Smooth muscle cell (in vitro differentiated cells): ENCODE measurements at regions not wholly inside any gene's neighbourhood (a gene's known extent, or its start where the extent isn't known, plus 50 kb on each side); places are given as distances from the start of the nearest gene placed in this dataset.
"Not testable (repeated sequence)": the region's sequence is repeated elsewhere in the genome, so short reads cannot be mapped to it uniquely, and the experiment has no call there.

ENCODE experiments used
- DNase-seq: peaks from one replicate; lab custom pipeline; 2025; ENCODE audit not compliant: unreplicated experiment; lab: John Stamatoyannopoulos, UW
- H2AFZ ChIP-seq: fragments of 200-600 bp; sonication (generic); 2 replicates; pipeline ENCODE4 v1.6.0; 2016; ENCODE audit warnings: antibody characterized with exemption, low read depth, mild to moderate bottlenecking
- H3F3A ChIP-seq: fragments of 200-600 bp; sonication (generic); 2 replicates; pipeline ENCODE4 v1.6.0; 2017; ENCODE audit warnings: antibody characterized with exemption, low read depth
- H3K27ac ChIP-seq: fragments of 200-600 bp; sonication (generic); 2 replicates; pipeline ENCODE4 v1.5.1; 2016; ENCODE audit warnings: low read depth, mild to moderate bottlenecking
- H3K27me3 ChIP-seq: fragments of 200-600 bp; sonication (generic); 2 replicates; pipeline ENCODE4 v1.6.1; 2016; ENCODE audit warnings: low read depth, mild to moderate bottlenecking
- H3K36me3 ChIP-seq: fragments of 200-600 bp; sonication (generic); 2 replicates; pipeline ENCODE4 v1.5.1; 2016; ENCODE audit warnings: low read depth
- H3K4me1 ChIP-seq: fragments of 200-600 bp; sonication (generic); 2 replicates; pipeline ENCODE4 v1.5.1; 2016; ENCODE audit warnings: low read depth
- H3K4me2 ChIP-seq: fragments of 200-600 bp; sonication (generic); 2 replicates; pipeline ENCODE4 v1.6.0; 2016; ENCODE audit warnings: mild to moderate bottlenecking
- H3K4me3 ChIP-seq: fragments of 200-600 bp; sonication (generic); 2 replicates; pipeline ENCODE4 v1.5.1; 2016; ENCODE audit warnings: mild to moderate bottlenecking
- H3K79me2 ChIP-seq: fragments of 200-600 bp; sonication (generic); 2 replicates; pipeline ENCODE4 v1.6.0; 2016; ENCODE audit warnings: low read depth, mild to moderate bottlenecking
- H3K9ac ChIP-seq: fragments of 200-600 bp; sonication (generic); 2 replicates; pipeline ENCODE4 v1.6.0; 2016; ENCODE audit warnings: low read depth
- H3K9me3 ChIP-seq: fragments of 200-600 bp; sonication (generic); replicated peaks from 2 replicates; pipeline ENCODE4 v1.5.1; 2016; ENCODE audit warnings: low read depth
- H4K20me1 ChIP-seq: fragments of 200-600 bp; sonication (generic); 2 replicates; pipeline ENCODE4 v1.6.0; 2016; ENCODE audit warnings: low read depth
- WGBS: methylation state at CpG from one replicate; pipeline ENCODE4 v1.1.7; 2016; ENCODE audit warnings: low lambda C conversion rate; 5-methylcytosine and 5-hydroxymethylcytosine counted together

DNA sequence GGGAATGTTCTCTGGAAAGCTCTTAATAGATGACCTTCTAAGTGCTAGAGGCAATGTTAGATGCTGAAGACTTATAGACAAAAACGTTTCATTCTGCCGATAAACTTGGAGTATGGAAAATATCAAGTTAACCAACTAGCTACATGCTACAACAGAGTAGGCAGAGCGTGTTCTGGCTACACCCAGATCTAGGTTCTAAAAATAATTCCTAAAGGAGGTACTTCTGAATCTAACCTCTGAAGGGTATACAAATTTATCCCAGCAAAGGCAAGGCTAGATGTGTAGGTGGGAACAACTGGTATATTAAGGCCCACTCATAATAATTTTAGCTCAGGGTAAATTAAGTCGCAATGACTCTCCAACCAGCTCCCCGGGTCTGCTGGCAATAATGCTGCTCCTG is 173.1 kb upstream of the NBPF9 start:
- not testable (repeated sequence) for H3K4me3 ChIP-seq, H2AFZ ChIP-seq, H3K36me3 ChIP-seq, H3K27me3 ChIP-seq, H3K9ac ChIP-seq, H3K27ac ChIP-seq, H3K79me2 ChIP-seq, H3K9me3 ChIP-seq, H3K4me1 ChIP-seq, H4K20me1 ChIP-seq, H3K4me2 ChIP-seq, DNase-seq, H3F3A ChIP-seq
- WGBS = no CpG with 5 or more reads among the region's 5 CpGs

DNA sequence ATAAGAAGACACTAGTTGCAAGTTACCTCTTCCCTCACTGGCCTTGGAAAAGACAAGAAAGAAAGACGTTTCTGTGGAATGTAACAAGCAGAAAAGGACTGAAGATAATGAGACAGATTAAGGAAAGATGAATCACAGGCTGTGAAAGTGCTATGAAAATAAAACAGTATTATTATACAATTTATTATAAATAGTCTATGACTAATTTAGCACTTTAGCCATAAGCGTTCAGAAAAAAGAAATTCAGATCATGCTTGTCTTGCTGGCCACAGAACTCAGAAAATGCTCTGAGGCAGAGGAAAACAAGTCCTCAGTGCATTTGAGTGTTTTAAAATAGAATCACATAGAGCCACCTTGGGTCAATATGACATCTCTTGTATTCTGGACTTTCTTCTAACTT is 174.8 kb upstream of the NBPF9 start:
- not testable (repeated sequence) for H4K20me1 ChIP-seq, DNase-seq, H3K36me3 ChIP-seq, H3K4me3 ChIP-seq, H3F3A ChIP-seq, H3K27ac ChIP-seq, H3K79me2 ChIP-seq, H3K4me1 ChIP-seq, H3K27me3 ChIP-seq, H3K4me2 ChIP-seq, H3K9ac ChIP-seq, H2AFZ ChIP-seq, H3K9me3 ChIP-seq
- WGBS = no CpG with 5 or more reads among the region's 2 CpGs

DNA sequence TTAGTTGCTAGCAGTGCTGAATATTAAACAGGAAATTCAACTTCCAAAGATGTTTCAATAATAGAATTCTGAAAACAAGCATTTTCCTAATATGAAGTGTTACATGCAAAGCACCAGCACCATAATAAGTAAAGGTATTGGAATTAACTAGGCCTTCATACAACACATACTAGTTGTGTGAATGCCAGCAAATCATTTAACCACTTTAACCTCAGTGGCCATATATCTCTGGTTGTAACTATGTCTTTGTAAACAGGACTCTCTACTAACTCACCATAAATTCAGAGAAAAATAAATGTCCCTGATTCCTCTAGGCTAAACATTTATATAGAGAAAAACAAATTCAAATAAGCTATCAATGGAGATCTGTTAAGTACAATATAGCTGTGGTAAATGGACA is 175.7 kb upstream of the NBPF9 start:
- H3K4me1 ChIP-seq, H3K27me3 ChIP-seq, H2AFZ ChIP-seq, H3K4me2 ChIP-seq, H3K79me2 ChIP-seq, H3K36me3 ChIP-seq, H3K9ac ChIP-seq, H3F3A ChIP-seq, H3K9me3 ChIP-seq, H4K20me1 ChIP-seq, DNase-seq, H3K27ac ChIP-seq, H3K4me3 ChIP-seq: not testable (repeated sequence)

DNA sequence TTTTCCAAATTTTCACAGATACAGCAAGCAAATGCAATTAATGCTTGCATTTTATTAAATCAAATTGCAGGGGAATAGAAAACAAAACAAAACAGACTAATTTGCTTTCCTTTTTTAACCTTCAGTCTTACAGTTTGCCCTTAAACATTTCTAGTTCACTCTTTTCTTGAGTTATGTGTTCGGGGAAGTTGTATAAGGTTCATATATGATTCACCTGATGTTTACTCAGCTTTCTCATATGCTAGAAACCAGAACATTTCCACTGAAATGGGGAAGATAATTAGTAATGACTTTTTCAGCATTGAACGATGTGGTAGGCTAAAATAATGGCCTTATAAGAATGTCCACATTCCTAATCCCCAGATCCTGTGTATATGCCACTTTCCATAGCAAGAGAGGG is 176.2 kb upstream of the NBPF9 start:
- WGBS = 79% methylated on average over 1 of the region's 2 CpGs
- not testable (repeated sequence) for DNase-seq, H3K4me1 ChIP-seq, H3K79me2 ChIP-seq, H3K4me2 ChIP-seq, H3K4me3 ChIP-seq, H3K36me3 ChIP-seq, H3F3A ChIP-seq, H3K27ac ChIP-seq, H3K27me3 ChIP-seq, H2AFZ ChIP-seq, H3K9ac ChIP-seq, H4K20me1 ChIP-seq, H3K9me3 ChIP-seq

DNA sequence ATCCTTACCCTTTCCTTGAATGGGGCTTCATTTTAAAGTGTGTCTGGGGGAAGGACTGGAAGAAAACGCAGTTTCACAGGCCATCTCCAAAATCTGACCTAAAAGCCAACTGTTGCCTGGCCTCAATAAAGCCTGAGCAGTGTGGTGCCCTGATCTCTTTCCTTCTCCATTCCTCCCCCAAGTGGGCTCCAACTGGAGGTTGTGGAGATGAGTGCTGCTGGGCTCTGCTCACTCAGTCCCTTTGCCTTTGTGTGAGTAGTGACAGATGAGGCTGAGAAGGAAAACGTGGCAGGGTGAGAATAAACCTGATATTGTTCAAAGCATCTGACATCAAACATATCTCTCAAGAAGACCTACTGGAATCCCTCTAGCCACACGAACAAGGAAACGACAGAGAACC is 181.4 kb upstream of the NBPF9 start:
- DNase-seq, H3K9me3 ChIP-seq: not testable (repeated sequence)

DNA sequence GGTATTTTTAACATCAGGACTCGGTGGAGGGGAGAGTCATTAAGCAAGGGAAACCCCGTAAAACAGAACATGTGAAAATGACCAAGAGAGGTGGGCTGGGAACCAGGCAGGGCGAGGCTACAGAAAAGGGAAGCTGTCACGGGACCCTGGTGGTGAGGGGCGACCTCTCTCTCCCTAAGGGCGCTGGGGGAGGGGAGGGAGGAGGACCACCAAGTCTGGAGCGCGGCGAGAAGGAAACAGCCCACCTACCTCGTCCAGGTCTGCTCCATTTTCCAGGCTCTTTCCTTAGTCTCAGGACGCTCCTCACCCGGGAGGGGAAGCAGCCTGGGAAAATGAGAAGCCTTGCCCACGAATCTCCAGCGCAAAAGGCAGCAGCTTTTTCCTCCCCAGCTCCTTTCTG is 181.9 kb upstream of the NBPF9 start:
- not testable (repeated sequence) for H2AFZ ChIP-seq, H3K79me2 ChIP-seq, H3K27me3 ChIP-seq, H3K9me3 ChIP-seq, H3K9ac ChIP-seq, H3K4me1 ChIP-seq, H3K36me3 ChIP-seq, H3K27ac ChIP-seq, H3K4me3 ChIP-seq, H4K20me1 ChIP-seq, H3K4me2 ChIP-seq, DNase-seq, H3F3A ChIP-seq
- WGBS = no CpG with 5 or more reads among the region's 14 CpGs

More for the DNA sequence above, 181.4 kb upstream of the NBPF9 start:
- H3K4me1 ChIP-seq, H3K9ac ChIP-seq, H3K4me3 ChIP-seq, H2AFZ ChIP-seq, H3K4me2 ChIP-seq, H3K27me3 ChIP-seq, H4K20me1 ChIP-seq, H3K27ac ChIP-seq, H3F3A ChIP-seq, H3K79me2 ChIP-seq, H3K36me3 ChIP-seq: not testable (repeated sequence)
- no CpG with 5 or more reads among the region's 4 CpGs for WGBS

DNA sequence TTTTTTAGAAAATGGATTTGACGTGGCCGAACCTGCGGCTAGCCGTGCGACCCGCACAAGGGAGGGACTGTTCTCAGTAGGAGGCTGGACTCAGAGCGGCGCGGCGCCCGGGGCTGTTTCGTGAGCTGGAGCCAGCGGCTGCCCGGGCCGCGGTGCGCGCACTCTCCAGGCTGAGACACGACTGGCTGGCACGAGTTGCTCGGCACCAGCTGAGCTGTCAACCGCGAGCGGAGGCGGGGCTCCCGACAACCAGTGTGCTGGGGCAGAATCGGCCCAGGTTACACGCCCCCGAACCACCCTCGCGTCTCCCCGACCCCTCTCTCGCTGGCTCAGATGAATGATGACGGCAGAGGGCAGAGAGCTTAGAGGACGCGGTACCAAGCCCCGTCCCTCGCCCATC is 182.3 kb upstream of the NBPF9 start:
- H4K20me1 ChIP-seq, H3K9me3 ChIP-seq, H2AFZ ChIP-seq, DNase-seq, H3K4me1 ChIP-seq, H3K27ac ChIP-seq, H3K9ac ChIP-seq, H3F3A ChIP-seq, H3K4me2 ChIP-seq, H3K79me2 ChIP-seq, H3K36me3 ChIP-seq, H3K27me3 ChIP-seq: not testable (repeated sequence)
- H3K4me3 ChIP-seq = peak overlapping the region; percentile 34
- WGBS = under 1% methylated on average over 15 of the region's 38 CpGs

DNA sequence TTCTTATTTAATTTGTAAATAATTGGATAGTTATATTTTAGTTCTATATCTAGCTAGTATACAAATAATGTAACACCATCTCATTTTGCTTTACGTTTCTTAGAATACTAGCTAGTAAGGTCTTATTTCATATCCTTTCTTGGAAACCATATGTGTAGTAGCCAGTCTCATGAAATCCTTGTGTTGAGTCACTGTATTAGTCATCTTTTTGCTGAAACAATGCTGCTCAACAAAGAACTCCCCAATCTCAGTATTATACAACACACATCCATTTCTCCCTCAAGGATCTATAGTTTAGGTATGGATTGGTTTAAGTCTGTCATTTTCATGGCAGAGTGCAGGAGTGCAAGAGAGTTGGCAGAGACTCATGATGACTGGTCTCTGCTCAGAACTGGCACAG is 185.2 kb upstream of the NBPF9 start:
- H3K79me2 ChIP-seq, H3F3A ChIP-seq, H3K9me3 ChIP-seq, H3K4me3 ChIP-seq, H3K4me2 ChIP-seq, H3K9ac ChIP-seq, H4K20me1 ChIP-seq, H3K27ac ChIP-seq, H3K27me3 ChIP-seq, H3K36me3 ChIP-seq, H2AFZ ChIP-seq, DNase-seq, H3K4me1 ChIP-seq: not testable (repeated sequence)
- 20% methylated on average over 1 of the region's 1 CpG for WGBS

DNA sequence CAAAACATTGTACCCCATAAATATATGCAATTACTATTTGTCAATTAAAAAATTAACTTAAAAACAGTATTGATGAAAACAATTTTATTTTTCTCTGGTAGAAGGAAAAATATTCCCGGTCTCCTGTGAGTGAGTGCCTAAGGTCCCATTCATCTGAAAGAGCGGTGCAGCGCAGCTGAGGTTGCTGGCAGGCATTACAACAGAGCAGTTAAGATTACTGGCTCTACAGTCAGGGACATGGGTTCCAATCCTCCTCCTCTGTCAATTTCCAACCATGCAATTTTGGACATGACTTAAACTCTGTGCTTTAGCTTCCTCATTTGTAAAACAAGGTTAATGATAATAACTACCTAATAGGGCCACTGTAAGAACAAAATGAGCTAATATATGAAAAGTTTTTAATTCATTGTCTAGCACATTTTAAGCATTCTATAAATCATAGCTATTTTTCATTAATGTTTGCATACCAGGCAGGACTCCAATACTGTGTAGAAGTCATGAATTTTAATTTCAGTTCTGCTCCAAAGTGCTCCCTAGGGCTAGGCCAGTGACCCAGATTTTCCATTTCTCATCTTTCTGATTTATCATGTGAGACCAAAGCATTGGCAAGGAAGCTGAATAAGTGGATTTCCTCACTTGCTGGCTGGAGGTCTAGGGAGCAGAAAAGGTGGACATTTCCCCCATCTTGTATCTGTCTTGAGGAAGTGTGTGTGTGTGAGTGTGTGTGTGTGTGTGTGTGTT is 174.2 kb upstream of the NBPF19 start:
- H2AFZ ChIP-seq, H3K4me2 ChIP-seq, H4K20me1 ChIP-seq, H3K27me3 ChIP-seq, H3K27ac ChIP-seq, H3K36me3 ChIP-seq, H3K4me3 ChIP-seq, H3K79me2 ChIP-seq, H3K4me1 ChIP-seq, DNase-seq, H3K9ac ChIP-seq, H3K9me3 ChIP-seq, H3F3A ChIP-seq: not testable (repeated sequence)
- WGBS = no CpG with 5 or more reads among the region's 3 CpGs
